Right hindlimb (tissue), 1 donor: ENCODE measurements at regions not wholly inside any gene's neighbourhood (a gene's known extent, or its start where the extent isn't known, plus 50 kb on each side); places are given as distances from the start of the nearest gene placed in this dataset.
"Not testable (repeated sequence)": the region's sequence is repeated elsewhere in the genome, so short reads cannot be mapped to it uniquely, and the experiment has no call there.

Experiments used
- DNase-seq: peaks from one replicate; pipeline ENCODE4 v3.0.0-alpha.2; 2018

- DNase-seq, result no peak
Observed at GRCh38 chr7:116342125-116342524, 131.8 kb downstream of the TES start.

GRCh38 chr7:116347151-116347832, 137.0 kb downstream of the TES start:
- DNase-seq, result no peak

GRCh38 chr7:116348346-116348745, 138.0 kb downstream of the TES start:
- no peak for DNase-seq

- DNase-seq, result peak; percentile 35
Observed at GRCh38 chr7:116351966-116352365, 141.6 kb downstream of the TES start.

- peak; percentile 68 for DNase-seq
Observed at GRCh38 chr7:116353647-116354046, 143.3 kb downstream of the TES start.

- DNase-seq, result peak; percentile 95
Observed at GRCh38 chr7:116354171-116354545, 143.8 kb downstream of the TES start.

- peak; percentile 88 for DNase-seq
Observed at GRCh38 chr7:116354546-116355423, 144.4 kb downstream of the TES start.

- no peak for DNase-seq
Observed at GRCh38 chr7:116355424-116355765, 144.1 kb upstream of the CAV2 start.

- no peak for DNase-seq
Observed at GRCh38 chr7:116356333-116356965, 143.1 kb upstream of the CAV2 start.

- no peak for DNase-seq
Observed at GRCh38 chr7:116356979-116357378, 142.6 kb upstream of the CAV2 start.

GRCh38 chr7:116357781-116358670, 141.5 kb upstream of the CAV2 start:
- DNase-seq, result no peak

GRCh38 chr7:116361767-116362166, 137.8 kb upstream of the CAV2 start:
- no peak for DNase-seq

GRCh38 chr7:116363637-116364432, 135.7 kb upstream of the CAV2 start:
- no peak for DNase-seq

GRCh38 chr7:116364469-116364868, 135.1 kb upstream of the CAV2 start:
- no peak for DNase-seq

- no peak for DNase-seq
Observed at GRCh38 chr7:116365797-116366196, 133.7 kb upstream of the CAV2 start.

GRCh38 chr7:116367171-116367813, 132.2 kb upstream of the CAV2 start:
- DNase-seq, result no peak

GRCh38 chr7:116368965-116369364, 130.6 kb upstream of the CAV2 start:
- no peak for DNase-seq

- DNase-seq, result not testable (repeated sequence)
Observed at GRCh38 chr7:116371536-116371935, 128.0 kb upstream of the CAV2 start.

GRCh38 chr7:116373229-116373628, 126.3 kb upstream of the CAV2 start:
- DNase-seq, result not testable (repeated sequence)

GRCh38 chr7:116377721-116378120, 121.8 kb upstream of the CAV2 start:
- no peak for DNase-seq

GRCh38 chr7:116380025-116380424, 119.5 kb upstream of the CAV2 start:
- no peak for DNase-seq
